T-cell (primary cell): ENCODE measurements at regions not wholly inside any gene's neighbourhood (a gene's known extent, or its start where the extent isn't known, plus 50 kb on each side); places are given as distances from the start of the nearest gene placed in this dataset.

Experiments
- ATAC-seq, 4 experiments: fragments of 200-7000 bp in 3 of 4; fragments of 150-1000 bp in 1 of 4; cut with Tn5 transposase; replicated peaks in 1 of 4; 1 replicate in 3 of 4; 2 replicates in 1 of 4; pipeline ENCODE4 v1.10.0; 2021; ENCODE audit warnings: moderate library complexity in 3 of 4, mild to moderate bottlenecking in 2 of 4, moderate number of reproducible peaks in 1 of 4
- CTCF ChIA-PET, 2 donors: fragments of 300-600 bp; sonication (Branson Sonifier 250); formaldehyde crosslinking; loops; one replicate each; lab custom pipeline; 2022; ENCODE audit warnings: antibody characterized with exemption in 2 of 2; lab: Charles Lee
- POLR2A ChIA-PET, 2 donors: fragments of 300-600 bp; sonication (Branson Sonifier 250); formaldehyde crosslinking; loops; one replicate each; lab custom pipeline; 2022; ENCODE audit warnings: antibody characterized with exemption in 2 of 2; lab: Charles Lee
- DNase-seq, 35 experiments: peaks; one replicate each; pipeline versions ENCODE4 v3.0.0 to v3.0.0-alpha.2; 2013 to 2023
- H3K27ac ChIP-seq: one replicate; pipeline ENCODE4 v1.5.1; 2013; ENCODE audit warnings: low read length
- H3K27me3 ChIP-seq, 2 experiments: replicated peaks in 1 of 2; 1 replicate in 1 of 2; 2 replicates in 1 of 2; pipeline versions ENCODE4 v1.6.1 to v1.7.0; 2013; ENCODE audit warnings: low read length in 1 of 2, mixed read lengths in 1 of 2; ENCODE audit not compliant: control insufficient read depth in 2 of 2, insufficient read depth in 2 of 2; ENCODE audit errors: extremely low read depth in 1 of 2
- H3K36me3 ChIP-seq, 2 donors: 1 replicate in 1 of 2; 2 replicates in 1 of 2; pipeline versions ENCODE4 v1.6.1 to v1.7.0; 2013; ENCODE audit warnings: low read length in 1 of 2; ENCODE audit not compliant: control insufficient read depth in 2 of 2, insufficient read depth in 1 of 2; ENCODE audit errors: extremely low read depth in 1 of 2
- H3K4me1 ChIP-seq, 2 experiments: 1 replicate in 1 of 2; 2 replicates in 1 of 2; pipeline versions ENCODE4 v1.6.1 to v1.7.0; 2013; ENCODE audit warnings: low read length in 2 of 2, mixed read lengths in 1 of 2; ENCODE audit not compliant: insufficient read depth in 2 of 2, control insufficient read depth in 1 of 2; ENCODE audit errors: extremely low read depth in 1 of 2
- H3K4me3 ChIP-seq, 2 donors: 1 replicate in 1 of 2; 2 replicates in 1 of 2; pipeline versions ENCODE4 v1.5.1 to v1.7.0; 2013; ENCODE audit warnings: mild to moderate bottlenecking in 2 of 2, low read length in 1 of 2, moderate library complexity in 1 of 2; ENCODE audit not compliant: control insufficient read depth in 1 of 2; ENCODE audit errors: extremely low read depth in 1 of 2
- H3K9me3 ChIP-seq: 2 replicates; pipeline ENCODE4 v1.7.0; 2013
- H3K27ac Mint-ChIP-seq, 2 donors: one replicate each; pipeline ENCODE4 v1.8.0; 2020 to 2021; ENCODE audit warnings: mild to moderate bottlenecking in 2 of 2, mixed read lengths in 2 of 2
- H3K27me3 Mint-ChIP-seq, 2 donors: one replicate each; pipeline ENCODE4 v1.8.0; 2021 to 2022; ENCODE audit warnings: mixed read lengths in 2 of 2
- H3K36me3 Mint-ChIP-seq: one replicate; pipeline ENCODE4 v1.8.0; 2021; ENCODE audit warnings: mixed read lengths
- H3K4me1 Mint-ChIP-seq, 3 donors: one replicate each; pipeline ENCODE4 v1.8.0; 2020 to 2022; ENCODE audit warnings: mixed read lengths in 3 of 3, mild to moderate bottlenecking in 1 of 3
- H3K4me3 Mint-ChIP-seq, 3 donors: one replicate each; pipeline ENCODE4 v1.8.0; 2020 to 2022; ENCODE audit warnings: mild to moderate bottlenecking in 3 of 3, mixed read lengths in 3 of 3, moderate library complexity in 3 of 3
- H3K9me3 Mint-ChIP-seq, 3 donors: one replicate each; pipeline ENCODE4 v1.8.0; 2020 to 2022; ENCODE audit warnings: mixed read lengths in 3 of 3
- WGBS: methylation state at CpG from one replicate; pipeline ENCODE4 v1.1.5; 2013; ENCODE audit warnings: missing lambda C conversion rate; ENCODE audit not compliant: insufficient coverage; 5-methylcytosine and 5-hydroxymethylcytosine counted together

- H3K27ac ChIP-seq: no peak overlapping the region
- H3K4me3 ChIP-seq: no peak overlapping the region
- no peaks in the 10 kb centered on the region for H3K36me3 ChIP-seq
- H3K9me3 Mint-ChIP-seq: peaks cover 3 to 11% (median 7%) of the 10 kb centered on the region in 3 donors
- ATAC-seq (no peak), DNase-seq (no peak)
- H3K36me3 Mint-ChIP-seq: no peaks in the 10 kb centered on the region
- H3K4me3 Mint-ChIP-seq: no peak overlapping the region
- no peaks in the 10 kb centered on the region for H3K9me3 ChIP-seq
- no peaks in the 10 kb centered on the region for H3K4me1 Mint-ChIP-seq
- WGBS: 45% methylated on average over 1 of the region's 3 CpGs
- CTCF ChIA-PET: no interaction called here
- no peaks in the 10 kb centered on the region for H3K27me3 ChIP-seq
- POLR2A ChIA-PET: no interaction called here
- H3K27me3 Mint-ChIP-seq: no peaks in the 10 kb centered on the region
- H3K27ac Mint-ChIP-seq: no peak overlapping the region
- H3K4me1 ChIP-seq: no peaks in the 10 kb centered on the region
Measured at GRCh38 chr2:40964509-40965250, 512.8 kb upstream of the SLC8A1 start.

GRCh38 chr2:40967451-40967850, 515.6 kb upstream of the SLC8A1 start:
- POLR2A ChIA-PET: no interaction called here
- no peak overlapping the region for H3K4me3 ChIP-seq
- Mint-ChIP-seq H3K4me3 (no peak overlapping the region), H3K27me3 (no peaks in the 10 kb centered on the region), H3K27ac (no peak overlapping the region), H3K4me1 (no peaks in the 10 kb centered on the region), H3K36me3 (no peaks in the 10 kb centered on the region), H3K9me3 (peaks cover 3 to 11% (median 7%) of the 10 kb centered on the region in 3 donors)
- H3K4me1 ChIP-seq: no peaks in the 10 kb centered on the region
- H3K9me3 ChIP-seq: no peaks in the 10 kb centered on the region
- no peak for ATAC-seq
- CTCF ChIA-PET: no interaction called here
- 100% methylated on average over 1 of the region's 4 CpGs for WGBS
- DNase-seq: no peak
- no peaks in the 10 kb centered on the region for H3K36me3 ChIP-seq
- no peaks in the 10 kb centered on the region for H3K27me3 ChIP-seq
- H3K27ac ChIP-seq: no peak overlapping the region

- Mint-ChIP-seq H3K4me3 (no peak overlapping the region), H3K27ac (no peak overlapping the region), H3K9me3 (peaks cover 0 to 9% (median 2%) of the 10 kb centered on the region in 3 donors), H3K36me3 (no peaks in the 10 kb centered on the region), H3K4me1 (no peaks in the 10 kb centered on the region), H3K27me3 (no peaks in the 10 kb centered on the region)
- DNase-seq (no peak), ATAC-seq (no peak)
- Histone ChIP-seq H3K9me3 (no peaks in the 10 kb centered on the region), H3K4me1 (no peaks in the 10 kb centered on the region), H3K36me3 (no peaks in the 10 kb centered on the region), H3K27me3 (no peaks in the 10 kb centered on the region), H3K4me3 (no peak overlapping the region), H3K27ac (no peak overlapping the region)
- 67% methylated on average over 1 of the region's 4 CpGs for WGBS
- CTCF ChIA-PET: no interaction called here
- POLR2A ChIA-PET: no interaction called here
Measured at GRCh38 chr2:40975151-40975550, 523.3 kb upstream of the SLC8A1 start.

GRCh38 chr2:40997362-40997761, 545.5 kb upstream of the SLC8A1 start:
- Mint-ChIP-seq H3K27ac (no peak overlapping the region), H3K27me3 (no peaks in the 10 kb centered on the region), H3K4me1 (no peaks in the 10 kb centered on the region), H3K9me3 (peaks cover 0 to 8% (median 4%) of the 10 kb centered on the region in 3 donors), H3K4me3 (no peak overlapping the region), H3K36me3 (no peaks in the 10 kb centered on the region)
- H3K4me1 ChIP-seq: no peaks in the 10 kb centered on the region
- ChIA-PET POLR2A (no interaction called here), CTCF (no interaction called here)
- no peaks in the 10 kb centered on the region for H3K36me3 ChIP-seq
- DNase-seq (no peak), ATAC-seq (no peak)
- H3K4me3 ChIP-seq: no peak overlapping the region
- WGBS: no CpG with 5 or more reads among the region's 4 CpGs
- no peak overlapping the region for H3K27ac ChIP-seq
- no peaks in the 10 kb centered on the region for H3K27me3 ChIP-seq
- H3K9me3 ChIP-seq: no peaks in the 10 kb centered on the region

- no peak overlapping the region for H3K27ac Mint-ChIP-seq
- POLR2A ChIA-PET: no interaction called here
- H3K9me3 ChIP-seq: no peaks in the 10 kb centered on the region
- H3K27ac ChIP-seq: no peak overlapping the region
- CTCF ChIA-PET: interaction anchor here in 1 of 2 donors (0.6 kb wide), 1 partner anchor 316 kb away, joined by 6 read pairs; no protein-coding TSS in a partner anchor
- no peak overlapping the region for H3K4me3 Mint-ChIP-seq
- no peaks in the 10 kb centered on the region for H3K36me3 ChIP-seq
- H3K27me3 Mint-ChIP-seq: no peaks in the 10 kb centered on the region
- no peaks in the 10 kb centered on the region for H3K27me3 ChIP-seq
- no peak for DNase-seq
- H3K4me3 ChIP-seq: no peak overlapping the region
- no peaks in the 10 kb centered on the region for H3K4me1 Mint-ChIP-seq
- H3K9me3 Mint-ChIP-seq: peaks cover 0 to 8% (median 4%) of the 10 kb centered on the region in 3 donors
- WGBS: 57% methylated on average over 1 of the region's 1 CpG
- H3K36me3 Mint-ChIP-seq: no peaks in the 10 kb centered on the region
- no peaks in the 10 kb centered on the region for H3K4me1 ChIP-seq
- no peak for ATAC-seq
Measured at GRCh38 chr2:41000374-41000773, 548.5 kb upstream of the SLC8A1 start.

GRCh38 chr2:41000906-41001305, 549.0 kb upstream of the SLC8A1 start:
- Histone ChIP-seq H3K27me3 (no peaks in the 10 kb centered on the region), H3K36me3 (no peaks in the 10 kb centered on the region), H3K4me1 (no peaks in the 10 kb centered on the region), H3K4me3 (no peak overlapping the region), H3K9me3 (no peaks in the 10 kb centered on the region), H3K27ac (no peak overlapping the region)
- no peaks in the 10 kb centered on the region for H3K27me3 Mint-ChIP-seq
- WGBS: 100% methylated on average over 1 of the region's 2 CpGs
- DNase-seq (no peak), ATAC-seq (no peak)
- H3K36me3 Mint-ChIP-seq: no peaks in the 10 kb centered on the region
- no peaks in the 10 kb centered on the region for H3K4me1 Mint-ChIP-seq
- H3K9me3 Mint-ChIP-seq: peaks cover 0 to 8% (median 4%) of the 10 kb centered on the region in 3 donors
- no peak overlapping the region for H3K27ac Mint-ChIP-seq
- CTCF ChIA-PET: no interaction called here
- POLR2A ChIA-PET: no interaction called here
- no peak overlapping the region for H3K4me3 Mint-ChIP-seq
